ENCODE measurements at regions not wholly inside any gene's neighbourhood (a gene's known extent, or its start where the extent isn't known, plus 50 kb on each side); places are given as distances from the start of the nearest gene placed in this dataset.

GRCh38 chr1:70571191-70571590 lies 160.1 kb downstream of the CTH start:
- TF ChIP-seq POLR2A (IDR thresholded peaks at IDR 0.05; ENCODE audit: low read depth, low read length) (no peak), POLR2AphosphoS5 (IDR thresholded peaks at IDR 0.05; ENCODE audit: low read depth, low read length) (no peak), SPI1 (IDR thresholded peaks at IDR 0.05; ENCODE audit: low read depth, low read length) (no peak), TAF1 (IDR thresholded peaks at IDR 0.05; ENCODE audit: low read depth, low read length) (no peak)

All from GM12891 (cell line).